Fibroblast of lung (primary cell): ENCODE measurements at regions not wholly inside any gene's neighbourhood (a gene's known extent, or its start where the extent isn't known, plus 50 kb on each side); places are given as distances from the start of the nearest gene placed in this dataset.

Source experiments
- CTCF ChIP-seq, 2 donors: IDR thresholded peaks in 1 of 2; conservative IDR thresholded peaks in 1 of 2; 1 replicate in 1 of 2; 2 replicates in 1 of 2; pipeline ENCODE4 v1.5.1; 2011 to 2012; ENCODE audit warnings: low read length in 2 of 2, control low read depth in 1 of 2, inconsistent platforms in 1 of 2, low read depth in 1 of 2, mild to moderate bottlenecking in 1 of 2
- EZH2 ChIP-seq: IDR thresholded peaks from 2 replicates; pipeline ENCODE4 v1.5.1; 2012; ENCODE audit warnings: low read length, control low read depth, mild to moderate bottlenecking; ENCODE audit errors: missing control alignments

GRCh38 chr14:28299227-28299626 lies 467.4 kb upstream of the FOXG1 start:
- no peak for TF ChIP-seq CTCF (conservative IDR thresholded peaks at IDR 0.05 in 1 of 2, IDR thresholded peaks at IDR 0.05 in 1 of 2; ENCODE audit: low read depth in 1 of 2, low read length in 2 of 2)
- no peak for TF ChIP-seq EZH2
